ENCODE measurements at regions not wholly inside any gene's neighbourhood (a gene's known extent, or its start where the extent isn't known, plus 50 kb on each side); places are given as distances from the start of the nearest gene placed in this dataset.

DNA sequence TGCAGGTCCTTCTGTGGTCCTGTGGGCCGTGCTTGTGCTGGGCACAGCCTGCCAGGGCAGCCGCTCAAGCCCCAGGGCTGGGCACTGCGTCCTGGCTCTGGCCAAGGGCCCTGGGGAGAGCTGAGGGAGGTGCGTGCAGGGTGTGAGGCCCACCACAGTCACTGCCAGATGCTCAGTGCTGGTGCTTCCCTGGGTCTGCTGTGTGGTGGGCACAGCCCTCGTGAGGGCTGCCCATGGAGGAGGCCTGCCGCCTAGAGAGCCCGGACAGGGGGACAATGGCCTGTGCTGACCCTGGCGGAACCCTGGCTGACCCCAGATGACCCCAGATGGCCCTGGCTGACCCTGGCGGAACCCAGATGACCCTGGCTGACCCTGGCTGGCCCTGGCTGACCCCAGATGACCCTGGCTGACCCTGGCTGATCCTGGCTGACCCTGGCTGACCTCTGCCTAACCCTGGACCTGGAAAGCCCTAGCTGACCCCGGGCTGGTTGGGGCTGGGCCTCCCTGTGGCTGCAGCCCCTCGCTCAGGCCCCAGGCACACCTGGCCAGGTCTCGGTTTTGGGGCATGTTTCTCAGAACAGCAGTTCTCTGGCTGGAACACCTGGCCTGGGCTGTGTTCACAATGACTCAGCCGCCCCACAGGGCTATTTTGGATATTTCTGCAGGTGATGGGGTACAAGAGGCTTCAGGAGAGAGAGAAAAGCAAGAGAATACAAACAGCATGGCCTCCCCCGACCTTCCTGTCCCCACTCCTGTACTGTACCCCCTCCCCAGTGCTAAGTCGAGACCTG is 55.4 kb downstream of the TMEM121 start:
- TF ChIP-seq, protein P1, sequence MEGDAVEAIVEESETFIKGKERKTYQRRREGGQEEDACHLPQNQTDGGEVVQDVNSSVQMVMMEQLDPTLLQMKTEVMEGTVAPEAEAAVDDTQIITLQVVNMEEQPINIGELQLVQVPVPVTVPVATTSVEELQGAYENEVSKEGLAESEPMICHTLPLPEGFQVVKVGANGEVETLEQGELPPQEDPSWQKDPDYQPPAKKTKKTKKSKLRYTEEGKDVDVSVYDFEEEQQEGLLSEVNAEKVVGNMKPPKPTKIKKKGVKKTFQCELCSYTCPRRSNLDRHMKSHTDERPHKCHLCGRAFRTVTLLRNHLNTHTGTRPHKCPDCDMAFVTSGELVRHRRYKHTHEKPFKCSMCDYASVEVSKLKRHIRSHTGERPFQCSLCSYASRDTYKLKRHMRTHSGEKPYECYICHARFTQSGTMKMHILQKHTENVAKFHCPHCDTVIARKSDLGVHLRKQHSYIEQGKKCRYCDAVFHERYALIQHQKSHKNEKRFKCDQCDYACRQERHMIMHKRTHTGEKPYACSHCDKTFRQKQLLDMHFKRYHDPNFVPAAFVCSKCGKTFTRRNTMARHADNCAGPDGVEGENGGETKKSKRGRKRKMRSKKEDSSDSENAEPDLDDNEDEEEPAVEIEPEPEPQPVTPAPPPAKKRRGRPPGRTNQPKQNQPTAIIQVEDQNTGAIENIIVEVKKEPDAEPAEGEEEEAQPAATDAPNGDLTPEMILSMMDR (IDR thresholded peaks at IDR 0.05), result no peak
- TF ChIP-seq POLR2AphosphoS5 (IDR thresholded peaks at IDR 0.05), result no peak

Measured in stomach (tissue), 4 donors.